NCI-H1105 (cell line): ENCODE measurements at regions not wholly inside any gene's neighbourhood (a gene's known extent, or its start where the extent isn't known, plus 50 kb on each side); places are given as distances from the start of the nearest gene placed in this dataset.

Experiments
- DNase-seq: peaks from one replicate; lab custom pipeline; 2025; lab: John Stamatoyannopoulos, UW

DNA sequence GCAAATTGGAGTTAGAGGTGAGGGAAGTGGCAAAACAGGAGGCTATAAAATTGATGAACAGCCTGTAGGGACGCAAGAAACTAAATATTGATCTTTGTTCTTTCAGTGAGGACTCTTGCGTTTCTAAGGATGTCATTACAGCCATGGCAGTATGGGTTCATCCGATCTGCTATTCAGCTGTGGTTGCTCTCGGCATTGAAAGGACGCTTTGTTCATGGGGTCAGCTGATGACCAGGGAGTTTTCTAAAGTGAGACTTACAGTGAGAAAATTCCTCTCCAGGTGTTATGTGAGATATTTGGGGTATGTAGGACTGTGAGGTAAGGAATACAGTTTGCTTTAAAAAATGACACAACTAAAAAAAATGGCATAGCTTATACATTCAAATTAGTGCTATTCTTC lies 52.7 kb upstream of the PELI1 start:
- DNase-seq: no peak

DNA sequence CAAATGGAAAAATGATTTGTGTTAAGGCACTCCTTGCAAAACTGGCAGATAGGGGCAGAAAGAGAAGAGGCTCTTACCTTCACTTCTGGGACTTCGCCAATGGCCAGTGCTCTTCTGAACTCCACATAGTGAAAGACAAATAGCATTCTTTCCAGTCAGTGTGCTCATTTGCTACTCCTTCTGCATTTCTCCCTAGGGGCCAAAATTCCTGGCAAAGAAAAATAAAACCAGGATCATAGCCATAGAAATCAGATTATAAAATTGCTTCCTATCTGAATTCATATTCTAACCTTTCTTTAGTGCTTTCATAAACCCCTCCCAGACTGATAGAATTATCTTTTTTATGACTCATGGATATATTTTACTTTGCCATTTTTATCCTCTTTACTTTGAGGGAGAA lies 56.9 kb upstream of the PELI1 start:
- DNase-seq: no peak

GRCh38 chr2:64202206-64202845 lies 58.1 kb upstream of the PELI1 start:
- DNase-seq: no peak

GRCh38 chr2:64203131-64203857 lies 59.1 kb upstream of the PELI1 start:
- DNase-seq: no peak

DNA sequence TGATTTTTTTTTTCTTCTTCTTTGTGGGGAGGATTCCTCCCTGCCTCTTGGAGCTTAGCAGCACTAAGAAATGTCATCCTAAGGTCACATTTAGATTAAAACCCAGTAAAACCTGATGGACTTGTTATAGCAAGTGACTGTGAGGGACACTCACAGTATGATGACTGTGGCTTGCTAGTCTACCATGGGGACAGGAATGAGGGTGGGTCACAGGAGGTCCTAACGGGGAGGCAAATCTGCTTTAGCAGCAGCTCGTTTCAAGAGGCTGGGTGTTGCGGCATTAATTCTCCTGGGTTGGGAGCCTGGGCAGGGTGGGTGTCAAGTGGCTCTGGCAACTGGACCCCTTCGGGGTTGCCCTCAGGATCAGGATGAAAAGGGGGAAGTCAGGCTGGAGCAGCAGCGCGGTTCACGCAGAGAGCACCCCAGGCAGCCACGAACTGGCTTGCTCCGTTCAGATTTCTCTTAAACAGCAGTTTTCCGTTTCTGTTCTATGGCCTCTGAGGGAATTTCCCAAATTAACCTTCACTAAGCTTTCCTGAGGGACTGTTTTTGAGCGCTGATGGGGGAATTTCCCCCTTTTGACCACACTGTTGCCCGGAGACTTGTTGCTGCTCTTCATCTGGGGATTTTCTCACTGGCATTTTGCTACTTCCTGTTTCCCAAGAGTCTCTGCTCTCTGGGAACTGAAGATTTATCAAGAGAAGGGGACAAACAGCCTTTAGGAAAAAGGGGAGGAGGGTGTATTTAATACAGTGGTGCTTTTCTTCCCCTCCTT lies 59.8 kb upstream of the PELI1 start:
- DNase-seq: no peak

DNA sequence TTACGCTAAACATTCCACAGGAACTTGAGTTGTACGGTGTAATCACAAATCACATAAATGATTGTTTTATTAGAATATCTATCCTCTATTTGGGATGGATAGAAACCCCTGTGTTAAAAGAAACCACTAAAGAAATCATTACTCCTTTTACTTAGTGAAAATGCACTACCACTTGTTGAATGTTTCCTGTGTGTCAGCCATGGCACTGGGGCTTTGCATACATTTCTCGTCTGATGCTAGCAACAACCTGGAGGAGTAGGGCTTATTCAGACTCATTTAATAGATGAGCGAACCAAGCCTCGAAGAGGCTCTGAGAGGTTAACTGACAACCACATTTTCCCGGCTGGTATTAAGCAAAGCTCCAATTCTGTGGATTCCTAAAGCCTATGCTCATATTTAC lies 60.5 kb upstream of the PELI1 start:
- DNase-seq: no peak

DNA sequence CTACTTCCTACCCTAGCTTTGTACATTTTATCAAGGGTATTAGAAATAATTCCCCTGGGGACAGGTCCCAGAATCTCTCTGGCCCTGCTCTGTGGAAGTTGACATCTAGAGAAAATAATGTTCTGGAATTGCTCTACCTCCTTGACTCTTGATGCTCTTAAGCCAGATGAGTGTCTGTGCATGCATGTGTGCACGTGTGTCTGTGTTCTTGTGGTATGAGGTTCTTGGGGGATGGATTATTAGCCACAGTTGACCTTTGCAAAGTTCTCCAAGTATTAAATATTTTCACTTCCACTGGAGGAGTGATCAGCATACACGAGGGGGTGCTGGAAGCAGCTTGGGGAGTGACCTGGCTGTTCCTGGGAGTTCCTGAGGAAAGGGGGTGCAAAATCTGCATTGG lies 61.2 kb upstream of the PELI1 start:
- no peak for DNase-seq

- no peak for DNase-seq
Observed at GRCh38 chr2:64207573-64207972, 63.4 kb upstream of the PELI1 start.

GRCh38 chr2:64210816-64211215 lies 66.6 kb upstream of the PELI1 start:
- DNase-seq: no peak

DNA sequence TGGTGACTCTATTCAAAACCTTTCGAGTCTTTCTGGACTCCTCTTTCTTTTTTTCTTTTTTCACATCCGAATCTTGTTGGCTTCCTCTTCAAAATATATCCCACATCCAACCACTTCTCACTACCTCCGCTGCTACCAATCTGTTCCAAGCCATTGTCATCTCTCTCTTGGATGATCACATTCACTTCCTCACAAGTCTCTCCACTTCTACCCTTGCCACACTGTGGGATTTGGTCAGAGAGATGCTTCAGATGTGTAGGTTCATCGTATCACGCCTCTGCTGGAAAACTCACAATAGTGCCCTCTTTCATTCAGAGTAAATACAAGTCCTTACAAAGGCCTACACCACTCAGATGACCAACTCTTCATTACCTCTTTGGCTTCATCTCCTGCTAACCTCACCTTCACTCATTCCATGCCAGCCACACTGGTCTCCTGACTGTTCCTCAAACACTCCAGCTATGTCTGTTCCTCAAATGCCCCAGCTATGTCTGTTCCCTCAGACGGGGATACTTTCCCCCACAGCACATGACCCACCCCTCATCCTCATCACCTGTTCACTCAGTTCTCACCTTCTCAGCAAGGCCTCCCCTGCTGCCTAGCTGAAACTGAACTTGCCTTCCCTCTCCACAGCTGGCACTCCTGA lies 67.2 kb upstream of the PELI1 start:
- no peak for DNase-seq

DNA sequence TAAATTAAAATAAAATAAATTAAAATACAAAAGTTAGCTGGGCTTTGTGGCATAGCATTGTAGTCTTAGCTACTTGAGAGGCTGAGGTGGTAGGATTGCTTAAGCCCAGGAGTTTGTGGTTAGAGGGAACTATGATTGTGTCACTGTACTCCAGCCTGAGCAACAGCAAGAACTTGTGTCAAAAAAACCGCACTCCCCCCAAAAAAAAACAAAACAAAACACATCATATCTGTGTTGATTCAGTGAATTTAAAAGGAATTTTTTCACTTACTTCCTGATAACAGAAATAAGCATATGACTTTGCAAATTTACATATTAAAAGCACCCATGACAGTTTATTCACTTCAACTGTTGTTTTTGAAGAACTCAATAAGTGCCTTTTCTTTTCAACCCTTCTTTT lies 68.1 kb upstream of the PELI1 start:
- DNase-seq: no peak

GRCh38 chr2:64212801-64213321 lies 68.6 kb upstream of the PELI1 start:
- no peak for DNase-seq

DNA sequence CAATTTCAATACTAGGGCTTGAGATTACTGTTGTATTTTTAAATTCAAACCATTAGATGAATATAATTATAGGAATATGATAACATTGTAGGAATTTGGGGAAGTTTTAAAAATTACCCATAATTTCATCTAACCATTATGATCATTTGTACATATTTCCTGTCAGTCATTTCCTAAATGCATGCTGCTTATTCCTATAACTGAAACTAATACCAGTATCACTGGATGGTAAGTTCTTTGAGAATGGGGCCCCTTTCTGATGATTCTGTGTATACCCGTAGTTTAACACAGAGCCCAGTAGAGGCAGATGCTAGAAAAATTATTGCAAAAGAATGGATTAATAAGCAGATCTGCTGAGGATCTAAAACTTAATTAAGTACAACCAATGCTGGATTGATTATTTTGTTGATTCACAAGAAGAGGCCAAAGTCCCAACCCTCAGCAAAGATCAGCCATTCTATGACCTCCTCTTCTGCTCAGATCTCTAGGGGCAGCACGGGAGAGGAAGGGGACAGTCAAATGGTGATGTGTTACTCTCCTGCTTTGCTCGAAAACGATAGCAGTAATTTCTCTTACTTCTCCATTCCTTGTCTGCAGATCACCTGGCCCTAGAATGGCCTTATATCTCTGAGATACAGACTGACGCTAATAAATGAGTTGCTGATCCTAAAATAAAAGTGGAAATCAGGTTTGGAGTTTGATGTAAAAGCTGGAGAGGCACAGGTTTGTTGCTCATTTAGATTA lies 69.5 kb upstream of the PELI1 start:
- no peak for DNase-seq

DNA sequence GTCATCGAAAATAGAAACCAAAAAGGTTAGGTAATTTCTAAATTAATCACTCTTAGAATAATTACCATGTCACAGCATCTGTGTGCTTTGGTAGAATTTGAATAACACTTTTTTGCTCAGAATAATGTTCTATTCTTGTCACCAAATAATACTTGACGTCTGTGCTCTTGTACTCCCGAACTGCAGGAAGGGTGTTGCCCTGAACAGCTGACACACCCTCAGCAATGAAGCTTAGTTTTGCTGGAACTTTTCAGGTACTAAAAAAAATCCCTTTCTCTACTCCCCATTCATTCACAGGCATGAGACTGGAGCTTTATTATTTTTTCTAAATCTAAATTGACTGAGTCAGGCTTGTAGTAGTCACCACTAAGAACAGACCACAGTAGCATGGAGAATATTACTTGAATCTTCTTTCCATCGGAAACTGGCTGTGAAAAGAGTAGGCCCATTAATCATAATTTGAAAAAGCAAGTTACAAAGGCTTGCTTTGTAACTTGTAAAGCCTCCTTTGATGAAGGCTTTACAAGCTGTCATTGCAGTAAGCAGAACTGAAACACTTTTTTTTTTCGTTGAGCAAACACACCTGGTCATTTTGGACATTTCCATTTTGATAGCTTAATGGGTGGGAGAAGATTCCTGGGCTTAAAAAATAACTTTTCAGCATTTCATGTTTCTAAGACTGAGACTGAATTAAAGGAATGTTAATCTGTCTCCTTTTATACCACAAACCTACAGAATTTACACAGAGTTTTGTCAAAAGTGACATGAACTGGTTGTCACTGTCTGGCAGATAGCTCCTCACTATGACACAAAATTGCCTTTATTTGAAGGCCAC lies 70.3 kb upstream of the PELI1 start:
- DNase-seq: peak; percentile 35

DNA sequence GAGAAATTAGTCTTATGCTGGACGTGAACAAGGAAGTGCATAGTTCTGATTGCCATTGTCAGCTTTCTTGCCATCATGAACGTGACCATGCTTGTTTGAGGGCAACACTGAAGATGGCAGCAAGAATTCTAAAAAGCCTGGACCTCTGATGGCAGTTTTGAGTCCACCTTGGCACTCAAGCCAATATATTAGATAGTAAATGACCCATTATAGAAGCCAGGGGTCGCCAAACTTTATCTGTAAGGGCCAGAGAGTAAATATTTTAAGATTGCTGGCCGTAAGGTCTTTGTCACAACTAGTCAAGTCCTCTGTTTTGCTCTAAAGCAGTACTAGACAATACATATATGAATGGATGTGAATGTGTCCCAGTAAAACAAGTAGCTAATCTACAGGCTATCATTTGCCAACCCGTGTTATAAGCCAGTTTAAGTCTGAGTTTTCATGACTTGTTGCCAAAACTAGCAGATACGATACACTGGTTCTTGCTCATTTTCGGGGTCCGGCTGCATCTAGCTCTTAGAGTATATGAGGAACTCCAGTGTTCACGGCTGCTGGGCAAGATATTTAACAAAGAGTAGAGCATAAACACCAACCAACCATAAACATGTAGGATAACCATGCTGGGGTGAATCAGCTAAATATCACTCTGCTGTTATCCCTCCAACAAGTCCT lies 73.1 kb upstream of the PELI1 start:
- DNase-seq: no peak

DNA sequence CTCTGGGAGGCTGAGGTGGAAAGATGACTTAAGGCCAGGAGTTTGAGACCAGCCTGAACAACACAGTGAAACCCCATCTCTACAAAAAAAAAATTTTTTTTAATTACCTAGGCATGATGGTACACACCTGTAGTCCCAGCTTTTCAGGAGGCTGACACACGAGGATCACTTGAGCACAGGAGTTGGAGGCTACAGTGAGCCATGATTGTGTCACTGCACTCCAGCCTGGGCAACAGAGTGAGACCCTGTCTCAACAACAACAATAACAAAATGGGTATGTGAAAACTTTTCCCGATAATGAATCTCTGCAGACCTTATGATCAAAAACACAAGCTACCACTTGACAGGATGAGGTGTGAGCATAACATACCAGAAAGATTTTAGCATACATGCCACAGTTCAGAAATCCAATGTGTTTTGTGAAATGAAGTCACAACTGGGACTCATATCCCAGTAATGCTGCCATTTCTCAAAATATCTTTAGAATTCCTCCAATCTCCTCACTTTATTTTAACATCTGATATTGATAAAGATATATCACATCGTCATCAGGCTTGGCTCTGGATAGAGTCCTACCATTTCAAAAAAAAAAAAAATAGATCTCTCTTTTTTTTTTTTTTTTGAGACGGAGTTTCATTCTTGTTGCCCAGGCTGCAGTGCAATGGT lies 74.0 kb upstream of the PELI1 start:
- no peak for DNase-seq

GRCh38 chr2:64219149-64219548 lies 74.9 kb upstream of the PELI1 start:
- no peak for DNase-seq

DNA sequence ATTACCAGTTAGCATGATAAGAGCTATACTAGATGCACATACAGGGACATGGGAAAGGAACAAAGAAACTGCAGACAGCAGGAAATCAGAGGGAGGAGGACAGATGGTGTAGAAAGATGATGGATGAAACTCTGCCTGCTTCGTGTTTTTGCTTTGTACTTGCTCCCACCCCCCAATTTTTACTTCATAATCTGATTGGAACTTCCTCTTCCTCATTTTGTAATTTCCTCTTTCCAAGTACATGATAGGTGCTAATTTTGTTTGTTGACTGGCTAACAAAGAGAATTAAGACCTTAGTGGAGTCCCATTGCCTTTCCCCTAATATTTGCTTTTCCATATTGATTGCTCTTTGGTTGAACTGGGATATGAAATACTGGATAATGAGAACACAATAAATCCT lies 76.0 kb upstream of the PELI1 start:
- no peak for DNase-seq

DNA sequence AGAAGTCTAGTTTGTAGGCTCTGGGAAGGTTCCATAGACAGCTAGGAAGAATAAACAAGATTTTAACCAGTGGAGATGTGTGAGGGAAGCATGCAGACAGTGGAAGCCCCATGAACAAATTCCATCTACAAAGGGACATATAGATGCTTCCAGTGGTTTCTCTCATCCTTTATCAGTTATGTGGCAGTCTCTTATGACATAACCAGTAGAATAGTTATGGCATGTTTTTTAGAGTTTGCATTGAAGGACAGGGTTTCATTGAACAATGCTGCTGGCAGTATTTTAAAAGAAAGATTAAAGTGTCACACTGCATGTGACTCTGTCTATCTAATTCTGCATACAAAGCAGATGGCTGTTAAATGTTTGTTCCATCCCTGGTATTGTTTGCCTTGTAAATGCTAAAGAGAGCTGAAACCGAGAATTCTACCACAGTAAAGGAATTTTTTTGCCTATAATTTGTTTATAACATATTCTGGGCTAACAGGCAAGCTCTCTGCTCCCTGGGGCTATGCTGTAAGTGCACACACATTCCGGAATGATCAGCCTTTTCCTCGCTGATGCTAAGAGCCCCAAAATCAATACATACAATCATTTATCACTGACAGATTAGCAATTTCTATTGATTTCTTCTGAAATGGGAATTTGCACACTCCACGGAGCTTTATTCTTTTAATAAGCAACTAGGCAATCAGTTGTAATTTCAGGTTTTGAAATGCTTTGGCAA lies 76.8 kb upstream of the PELI1 start:
- no peak for DNase-seq
